ENCODE measurements at regions not wholly inside any gene's neighbourhood (a gene's known extent, or its start where the extent isn't known, plus 50 kb on each side); places are given as distances from the start of the nearest gene placed in this dataset.

DNA sequence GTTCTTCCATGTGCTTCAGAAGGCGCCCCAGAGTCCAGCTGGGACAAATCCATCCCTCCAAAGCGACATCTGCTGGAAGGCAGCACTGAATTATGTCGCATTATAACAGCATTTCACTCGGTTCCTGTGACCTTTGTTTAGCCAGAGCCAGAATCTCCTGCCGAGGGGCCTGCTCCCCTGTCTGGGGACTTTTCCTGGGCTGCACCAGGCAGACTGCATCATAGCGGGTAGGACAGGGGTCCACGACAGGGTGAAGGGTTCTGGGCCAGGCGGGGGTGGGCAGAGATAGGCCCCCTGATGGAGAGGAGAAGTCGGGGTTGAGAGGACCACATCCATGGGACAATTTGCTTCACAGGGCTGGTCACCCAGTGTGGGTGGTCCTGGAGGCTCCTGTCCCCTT is 276.9 kb downstream of the MATN1 start:
- Histone ChIP-seq H3K36me3 (ENCODE audit: control insufficient read depth in 4 of 4, insufficient read depth in 4 of 4, low read length in 4 of 4) (no peaks in the 10 kb centered on the region), H3K4me1 (ENCODE audit: control insufficient read depth in 5 of 5, insufficient read depth in 5 of 5, low read length in 5 of 5) (no peaks in the 10 kb centered on the region)
- WGBS, 2 donors = 48% methylated on average over 9 of the region's 9 CpGs

DNA sequence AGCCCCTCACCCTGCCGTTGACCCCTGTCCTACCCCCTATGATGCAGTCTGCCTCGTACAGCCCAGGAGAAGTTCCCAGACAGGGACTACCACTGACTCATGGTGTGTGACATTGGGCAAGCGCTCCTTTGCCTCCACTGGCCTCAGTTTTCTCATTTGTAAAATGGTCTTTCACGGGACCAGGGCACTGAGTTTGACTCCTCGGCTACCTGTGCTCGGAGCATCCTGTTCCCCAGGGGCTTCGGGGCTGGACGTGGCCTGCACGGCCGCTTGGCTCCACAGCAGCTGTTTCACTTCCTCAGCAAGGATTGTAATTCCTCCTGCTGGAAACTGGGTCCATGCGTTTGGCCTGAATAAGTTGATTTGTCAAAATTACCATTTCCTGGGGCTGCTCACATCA is 277.3 kb downstream of the MATN1 start:
- Histone ChIP-seq H3K27me3 (ENCODE audit: control insufficient read depth in 3 of 3, insufficient read depth in 3 of 3, low read length in 2 of 3) (no peaks in the 10 kb centered on the region), H3K27ac (ENCODE audit: low read depth in 1 of 2, low read length in 1 of 2) (no peak overlapping the region), H3K36me3 (ENCODE audit: control insufficient read depth in 4 of 4, insufficient read depth in 4 of 4, low read length in 4 of 4) (no peaks in the 10 kb centered on the region), H3K9ac (ENCODE audit: insufficient read depth in 1 of 2, low read length in 2 of 2) (no peak overlapping the region), H3K4me1 (ENCODE audit: control insufficient read depth in 5 of 5, insufficient read depth in 5 of 5, low read length in 5 of 5) (no peaks in the 10 kb centered on the region), H3K4me3 (no peak overlapping the region), H3K9me3 (ENCODE audit: control insufficient read depth in 4 of 4, insufficient read depth in 3 of 4, low read length in 3 of 4) (no peaks in the 10 kb centered on the region)
- TF ChIP-seq, protein P1, sequence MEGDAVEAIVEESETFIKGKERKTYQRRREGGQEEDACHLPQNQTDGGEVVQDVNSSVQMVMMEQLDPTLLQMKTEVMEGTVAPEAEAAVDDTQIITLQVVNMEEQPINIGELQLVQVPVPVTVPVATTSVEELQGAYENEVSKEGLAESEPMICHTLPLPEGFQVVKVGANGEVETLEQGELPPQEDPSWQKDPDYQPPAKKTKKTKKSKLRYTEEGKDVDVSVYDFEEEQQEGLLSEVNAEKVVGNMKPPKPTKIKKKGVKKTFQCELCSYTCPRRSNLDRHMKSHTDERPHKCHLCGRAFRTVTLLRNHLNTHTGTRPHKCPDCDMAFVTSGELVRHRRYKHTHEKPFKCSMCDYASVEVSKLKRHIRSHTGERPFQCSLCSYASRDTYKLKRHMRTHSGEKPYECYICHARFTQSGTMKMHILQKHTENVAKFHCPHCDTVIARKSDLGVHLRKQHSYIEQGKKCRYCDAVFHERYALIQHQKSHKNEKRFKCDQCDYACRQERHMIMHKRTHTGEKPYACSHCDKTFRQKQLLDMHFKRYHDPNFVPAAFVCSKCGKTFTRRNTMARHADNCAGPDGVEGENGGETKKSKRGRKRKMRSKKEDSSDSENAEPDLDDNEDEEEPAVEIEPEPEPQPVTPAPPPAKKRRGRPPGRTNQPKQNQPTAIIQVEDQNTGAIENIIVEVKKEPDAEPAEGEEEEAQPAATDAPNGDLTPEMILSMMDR (IDR thresholded peaks at IDR 0.05; ENCODE audit: control extremely low read depth, extremely low read depth) = no peak
- no peak for ATAC-seq (ENCODE audit: insufficient read depth, low FRiP score)
- WGBS, 2 donors = 58 to 73% methylated on average over 11 of the region's 11 CpGs
- DNase-seq = no peak

More for the DNA sequence above, 276.9 kb downstream of the MATN1 start:
- Histone ChIP-seq H3K27ac (ENCODE audit: low read depth in 1 of 2, low read length in 1 of 2) (no peak overlapping the region), H3K9ac (ENCODE audit: insufficient read depth in 1 of 2, low read length in 2 of 2) (no peak overlapping the region), H3K9me3 (ENCODE audit: control insufficient read depth in 4 of 4, insufficient read depth in 3 of 4, low read length in 3 of 4) (no peaks in the 10 kb centered on the region), H3K27me3 (ENCODE audit: control insufficient read depth in 3 of 3, insufficient read depth in 3 of 3, low read length in 2 of 3) (no peaks in the 10 kb centered on the region), H3K4me3 (no peak overlapping the region)
- peak in 2 of 3 donors; percentile 1 to 3 for DNase-seq
- no peak for ATAC-seq (ENCODE audit: insufficient read depth, low FRiP score)
- TF ChIP-seq, protein P1 (IDR thresholded peaks at IDR 0.05; ENCODE audit: control extremely low read depth, extremely low read depth) = no peak

DNA sequence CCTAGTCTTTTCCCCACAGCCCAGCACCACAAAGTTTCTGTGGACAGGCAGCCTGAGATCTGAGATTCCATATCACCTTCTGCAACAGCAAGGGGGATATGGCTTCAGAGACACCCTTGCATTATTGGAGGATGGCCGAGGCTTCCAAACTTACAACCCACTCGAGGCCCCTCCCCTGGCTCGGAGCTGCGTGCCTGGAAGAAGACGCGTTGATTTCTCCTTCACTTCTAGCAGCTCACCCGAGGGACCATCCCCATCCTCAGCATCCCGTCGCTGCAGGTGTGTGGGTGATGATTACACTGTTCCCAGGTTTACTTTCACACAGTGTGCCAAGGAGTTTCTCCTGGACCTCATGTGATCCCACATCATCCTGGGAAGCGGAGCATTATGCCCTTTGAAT is 277.9 kb downstream of the MATN1 start:
- H3K27me3 ChIP-seq (ENCODE audit: control insufficient read depth in 3 of 3, insufficient read depth in 3 of 3, low read length in 2 of 3) = no peaks in the 10 kb centered on the region
- H3K36me3 ChIP-seq (ENCODE audit: control insufficient read depth in 4 of 4, insufficient read depth in 4 of 4, low read length in 4 of 4) = no peaks in the 10 kb centered on the region
- H3K4me1 ChIP-seq (ENCODE audit: control insufficient read depth in 5 of 5, insufficient read depth in 5 of 5, low read length in 5 of 5) = no peaks in the 10 kb centered on the region
- H3K9me3 ChIP-seq (ENCODE audit: control insufficient read depth in 4 of 4, insufficient read depth in 3 of 4, low read length in 3 of 4) = no peaks in the 10 kb centered on the region
- no peak overlapping the region for H3K27ac ChIP-seq (ENCODE audit: low read depth in 1 of 2, low read length in 1 of 2)
- DNase-seq = no peak
- no peak for ATAC-seq (ENCODE audit: insufficient read depth, low FRiP score)
- H3K4me3 ChIP-seq = no peak overlapping the region
- H3K9ac ChIP-seq (ENCODE audit: insufficient read depth in 1 of 2, low read length in 2 of 2) = no peak overlapping the region
- 69 to 73% methylated on average over 10 of the region's 10 CpGs for WGBS, 2 donors
- TF ChIP-seq, protein P1 (IDR thresholded peaks at IDR 0.05; ENCODE audit: control extremely low read depth, extremely low read depth) = no peak

DNA sequence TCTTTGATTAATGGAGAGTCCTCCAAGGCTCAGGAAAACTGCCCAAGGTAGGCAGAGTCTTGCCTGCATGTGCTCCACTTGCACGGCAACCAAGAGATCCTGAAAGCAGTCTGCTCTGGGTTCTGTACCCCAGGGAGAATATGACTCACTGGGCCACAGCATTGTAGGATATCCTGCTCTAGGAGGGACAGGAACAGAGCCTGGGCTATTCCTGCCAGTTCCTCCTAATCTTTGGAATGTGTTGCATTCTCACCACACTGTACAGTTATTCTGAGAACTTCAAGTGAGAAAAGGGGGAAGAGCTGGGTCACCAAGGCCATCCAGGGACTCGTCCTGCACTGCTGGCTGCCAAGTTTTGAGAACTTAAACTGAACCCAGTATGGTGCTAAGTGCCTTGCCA is 278.5 kb downstream of the MATN1 start:
- no peak overlapping the region for H3K27ac ChIP-seq (ENCODE audit: low read depth in 1 of 2, low read length in 1 of 2)
- 43 to 52% methylated on average over 2 of the region's 2 CpGs for WGBS, 2 donors
- no peak overlapping the region for H3K4me3 ChIP-seq
- ATAC-seq (ENCODE audit: insufficient read depth, low FRiP score) (no peak), DNase-seq (no peak)
- no peak overlapping the region for H3K9ac ChIP-seq (ENCODE audit: insufficient read depth in 1 of 2, low read length in 2 of 2)
- H3K9me3 ChIP-seq (ENCODE audit: control insufficient read depth in 4 of 4, insufficient read depth in 3 of 4, low read length in 3 of 4) = no peaks in the 10 kb centered on the region
- H3K4me1 ChIP-seq (ENCODE audit: control insufficient read depth in 5 of 5, insufficient read depth in 5 of 5, low read length in 5 of 5) = no peaks in the 10 kb centered on the region
- H3K36me3 ChIP-seq (ENCODE audit: control insufficient read depth in 4 of 4, insufficient read depth in 4 of 4, low read length in 4 of 4) = no peaks in the 10 kb centered on the region
- no peaks in the 10 kb centered on the region for H3K27me3 ChIP-seq (ENCODE audit: control insufficient read depth in 3 of 3, insufficient read depth in 3 of 3, low read length in 2 of 3)
- TF ChIP-seq, protein P1 (IDR thresholded peaks at IDR 0.05; ENCODE audit: control extremely low read depth, extremely low read depth) = no peak
